Parathyroid adenoma (tissue), 2 donors: ENCODE measurements at regions not wholly inside any gene's neighbourhood (a gene's known extent, or its start where the extent isn't known, plus 50 kb on each side); places are given as distances from the start of the nearest gene placed in this dataset.

ENCODE experiments used
- H2AFZ ChIP-seq: fragments of 300-600 bp; sonication (generic); one replicate; pipeline ENCODE4 v1.7.0; 2017; ENCODE audit warnings: antibody characterized with exemption, mild to moderate bottlenecking
- H3K27ac ChIP-seq: fragments of 300-600 bp; sonication (generic); one replicate; pipeline ENCODE4 v1.7.0; 2017
- H3K27me3 ChIP-seq: fragments of 300-600 bp; sonication (generic); one replicate; pipeline ENCODE4 v1.7.0; 2017; ENCODE audit warnings: low read length; ENCODE audit not compliant: control insufficient read depth, insufficient read depth
- H3K36me3 ChIP-seq: fragments of 300-600 bp; sonication (generic); one replicate; pipeline ENCODE4 v1.7.0; 2017; ENCODE audit warnings: low read length; ENCODE audit not compliant: control insufficient read depth, insufficient read depth
- H3K4me1 ChIP-seq: fragments of 300-600 bp; sonication (generic); one replicate; pipeline ENCODE4 v1.7.0; 2017; ENCODE audit warnings: control low read depth
- H3K4me2 ChIP-seq: fragments of 300-600 bp; sonication (generic); one replicate; pipeline ENCODE4 v1.7.0; 2017; ENCODE audit warnings: low read length
- H3K4me3 ChIP-seq: fragments of 300-600 bp; sonication (generic); one replicate; pipeline ENCODE4 v1.7.0; 2017; ENCODE audit warnings: low read depth, low read length
- H3K79me2 ChIP-seq: fragments of 300-600 bp; sonication (generic); one replicate; pipeline ENCODE4 v1.7.0; 2017; ENCODE audit warnings: control low read depth
- H3K9ac ChIP-seq: fragments of 300-600 bp; sonication (generic); one replicate; pipeline ENCODE4 v1.7.0; 2017; ENCODE audit warnings: mild to moderate bottlenecking
- H3K9me3 ChIP-seq: fragments of 300-600 bp; sonication (generic); one replicate; pipeline ENCODE4 v1.7.0; 2017; ENCODE audit warnings: low read length; ENCODE audit not compliant: control insufficient read depth
- TF ChIP-seq, protein P1 (sequence below): fragments of 300-600 bp; sonication (generic); IDR thresholded peaks from one replicate; pipeline ENCODE4 v1.7.0; 2017; ENCODE audit warnings: antibody characterized with exemption, mild to moderate bottlenecking
- donor health status: primary hyperparathyroidism.

DNA sequence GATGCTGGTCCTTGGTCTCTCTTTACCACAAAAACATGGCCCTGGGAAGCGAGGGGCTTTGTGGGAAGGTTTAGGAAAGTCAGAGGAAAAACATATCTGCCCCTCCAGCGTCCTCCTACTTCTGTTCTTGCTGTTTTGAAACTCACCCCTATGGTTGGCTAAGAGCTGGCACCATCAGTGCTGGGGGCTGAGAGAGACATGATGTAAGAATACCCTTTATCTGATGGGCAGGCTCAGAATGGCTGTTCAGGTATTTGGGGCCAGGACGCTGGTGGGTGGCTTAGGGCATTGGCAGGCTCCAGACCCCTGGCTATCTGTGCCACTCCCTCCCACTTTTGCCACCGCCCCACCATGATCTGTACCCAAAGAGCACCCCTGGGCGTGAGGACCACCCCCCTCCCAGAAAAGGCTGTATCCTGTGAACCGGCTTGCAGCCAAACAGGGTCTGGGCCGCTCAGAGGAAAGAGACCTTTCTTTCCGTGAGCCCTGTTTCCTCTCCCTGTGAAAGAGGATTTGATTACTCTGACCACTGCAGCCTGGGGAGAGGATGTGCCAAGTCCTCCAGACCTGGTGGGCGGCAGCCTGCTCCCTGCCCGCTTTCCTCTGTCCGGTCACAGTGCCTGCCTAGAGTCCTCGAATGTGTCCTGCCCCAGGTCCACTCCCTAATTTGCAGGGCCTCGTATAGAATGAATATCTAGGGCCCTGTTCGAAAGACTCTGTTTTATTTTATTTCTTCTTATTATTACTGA lies 61.3 kb upstream of the SLC6A6 start:
- no peak overlapping the region for H3K4me2 ChIP-seq
- H3K79me2 ChIP-seq = no peaks in the 10 kb centered on the region
- no peak overlapping the region for H3K27ac ChIP-seq
- TF ChIP-seq, protein P1, sequence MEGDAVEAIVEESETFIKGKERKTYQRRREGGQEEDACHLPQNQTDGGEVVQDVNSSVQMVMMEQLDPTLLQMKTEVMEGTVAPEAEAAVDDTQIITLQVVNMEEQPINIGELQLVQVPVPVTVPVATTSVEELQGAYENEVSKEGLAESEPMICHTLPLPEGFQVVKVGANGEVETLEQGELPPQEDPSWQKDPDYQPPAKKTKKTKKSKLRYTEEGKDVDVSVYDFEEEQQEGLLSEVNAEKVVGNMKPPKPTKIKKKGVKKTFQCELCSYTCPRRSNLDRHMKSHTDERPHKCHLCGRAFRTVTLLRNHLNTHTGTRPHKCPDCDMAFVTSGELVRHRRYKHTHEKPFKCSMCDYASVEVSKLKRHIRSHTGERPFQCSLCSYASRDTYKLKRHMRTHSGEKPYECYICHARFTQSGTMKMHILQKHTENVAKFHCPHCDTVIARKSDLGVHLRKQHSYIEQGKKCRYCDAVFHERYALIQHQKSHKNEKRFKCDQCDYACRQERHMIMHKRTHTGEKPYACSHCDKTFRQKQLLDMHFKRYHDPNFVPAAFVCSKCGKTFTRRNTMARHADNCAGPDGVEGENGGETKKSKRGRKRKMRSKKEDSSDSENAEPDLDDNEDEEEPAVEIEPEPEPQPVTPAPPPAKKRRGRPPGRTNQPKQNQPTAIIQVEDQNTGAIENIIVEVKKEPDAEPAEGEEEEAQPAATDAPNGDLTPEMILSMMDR = no peak
- H3K4me3 ChIP-seq = no peak overlapping the region
- H2AFZ ChIP-seq = no peak overlapping the region
- peaks cover 5% of the 10 kb centered on the region for H3K4me1 ChIP-seq
- no peak overlapping the region for H3K9ac ChIP-seq
- no peaks in the 10 kb centered on the region for H3K36me3 ChIP-seq
- no peaks in the 10 kb centered on the region for H3K9me3 ChIP-seq
- no peaks in the 10 kb centered on the region for H3K27me3 ChIP-seq

DNA sequence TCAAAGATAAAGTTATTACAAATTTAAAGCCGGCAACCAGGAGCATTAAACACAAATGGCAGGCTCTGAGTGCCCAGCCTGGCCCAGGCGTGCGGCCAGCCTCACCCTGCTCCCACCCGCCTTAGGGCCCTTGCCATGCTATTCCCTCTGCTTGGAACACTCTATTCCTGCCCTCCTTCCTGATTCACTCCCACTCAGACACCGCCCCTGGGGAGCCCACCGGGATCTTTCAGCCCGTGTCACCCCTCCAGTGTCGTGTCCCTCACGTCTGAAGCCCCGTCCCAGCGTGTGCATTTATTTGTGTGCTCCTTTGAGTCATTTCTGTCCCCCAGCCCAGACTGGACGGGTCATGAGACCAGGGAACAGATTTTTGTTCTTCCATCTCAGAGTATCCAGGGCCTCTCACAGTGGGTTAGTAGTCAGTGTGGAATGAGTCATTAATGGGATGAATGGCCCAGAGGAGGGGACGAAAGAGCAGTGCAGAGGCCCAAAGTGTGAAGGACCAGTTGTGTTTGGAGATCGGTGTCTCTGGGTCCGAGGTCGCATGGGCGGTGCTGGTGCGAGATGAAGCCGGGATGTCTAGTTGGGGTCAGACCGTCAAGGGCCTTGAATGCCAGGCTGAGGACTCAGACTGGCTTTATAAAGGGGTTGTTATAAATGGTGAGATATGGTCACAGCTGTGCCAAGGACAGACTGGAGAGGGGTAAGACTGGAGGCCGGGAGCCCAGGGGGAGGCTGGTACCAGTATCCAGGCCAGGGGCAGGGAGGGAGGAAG lies 58.9 kb upstream of the SLC6A6 start:
- TF ChIP-seq, protein P1 = no peak
- no peak overlapping the region for H2AFZ ChIP-seq
- no peaks in the 10 kb centered on the region for H3K79me2 ChIP-seq
- H3K4me1 ChIP-seq = peaks cover 5% of the 10 kb centered on the region
- H3K27me3 ChIP-seq = no peaks in the 10 kb centered on the region
- no peak overlapping the region for H3K4me2 ChIP-seq
- H3K9me3 ChIP-seq = no peaks in the 10 kb centered on the region
- no peak overlapping the region for H3K9ac ChIP-seq
- no peaks in the 10 kb centered on the region for H3K36me3 ChIP-seq
- no peak overlapping the region for H3K4me3 ChIP-seq
- no peak overlapping the region for H3K27ac ChIP-seq

DNA sequence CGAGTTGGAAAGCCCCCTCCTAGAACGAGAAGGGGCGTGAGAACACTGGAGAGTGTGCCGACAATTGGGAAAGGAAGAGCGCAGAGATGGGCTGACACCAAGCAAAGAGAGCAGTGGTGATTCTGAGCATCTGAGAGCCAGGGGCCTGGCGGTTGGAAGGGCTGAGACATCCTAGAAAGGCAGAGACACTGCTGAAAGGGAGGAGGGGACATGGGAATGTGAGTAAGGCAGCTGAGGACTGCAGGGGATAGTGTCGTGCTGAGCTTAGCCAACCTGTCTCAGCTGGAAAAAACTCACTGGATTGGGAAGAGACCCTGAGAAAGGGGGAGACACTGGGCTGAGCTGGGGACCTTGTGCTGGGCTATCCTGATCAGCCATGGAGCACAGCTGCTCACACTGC lies 58.1 kb upstream of the SLC6A6 start:
- no peaks in the 10 kb centered on the region for H3K9me3 ChIP-seq
- H3K4me2 ChIP-seq = no peak overlapping the region
- TF ChIP-seq, protein P1 = no peak
- no peak overlapping the region for H2AFZ ChIP-seq
- no peak overlapping the region for H3K27ac ChIP-seq
- H3K9ac ChIP-seq = no peak overlapping the region
- no peaks in the 10 kb centered on the region for H3K36me3 ChIP-seq
- no peak overlapping the region for H3K4me3 ChIP-seq
- H3K4me1 ChIP-seq = peaks cover 5% of the 10 kb centered on the region
- no peaks in the 10 kb centered on the region for H3K79me2 ChIP-seq
- no peaks in the 10 kb centered on the region for H3K27me3 ChIP-seq

DNA sequence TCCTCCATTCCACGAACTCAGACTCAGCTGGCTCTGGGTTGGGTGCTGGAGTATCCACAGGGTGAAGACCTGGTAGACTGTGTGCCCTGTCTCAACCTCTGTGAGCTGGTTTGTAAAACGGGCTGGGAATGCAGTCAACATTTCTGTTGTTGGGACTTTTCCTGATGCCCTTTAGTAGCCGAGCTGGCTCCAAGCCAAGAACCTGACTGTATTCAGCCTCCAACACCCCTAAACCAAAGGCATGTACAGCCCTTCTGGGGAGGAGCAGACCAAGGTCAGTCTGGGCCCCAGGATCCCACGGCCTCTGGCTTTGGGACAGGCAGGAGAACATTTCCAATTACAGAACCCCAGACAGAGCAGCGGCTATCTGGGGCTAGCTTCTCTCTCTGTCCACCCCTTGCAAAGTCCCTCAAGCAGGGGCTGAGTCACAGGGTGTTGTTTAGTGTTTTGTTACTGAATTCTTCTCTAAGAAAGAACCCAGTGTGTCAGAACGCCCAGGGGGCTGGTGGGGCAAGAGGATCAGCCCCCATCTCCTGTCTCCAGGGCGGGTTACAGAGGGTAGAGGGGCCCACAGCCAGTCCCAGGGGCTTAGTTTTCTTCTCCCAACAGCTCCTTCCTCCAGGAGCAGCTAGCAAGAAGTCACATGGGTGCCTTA lies 56.8 kb upstream of the SLC6A6 start:
- Histone ChIP-seq H3K79me2 (no peaks in the 10 kb centered on the region), H3K9ac (no peak overlapping the region), H3K27me3 (no peaks in the 10 kb centered on the region), H3K27ac (no peak overlapping the region), H3K36me3 (no peaks in the 10 kb centered on the region), H3K4me1 (peaks cover 5% of the 10 kb centered on the region), H3K4me3 (no peak overlapping the region), H2AFZ (no peak overlapping the region), H3K9me3 (no peaks in the 10 kb centered on the region), H3K4me2 (no peak overlapping the region)
- TF ChIP-seq, protein P1 = no peak
